SK-N-SH (cell line): ENCODE measurements at regions not wholly inside any gene's neighbourhood (a gene's known extent, or its start where the extent isn't known, plus 50 kb on each side); places are given as distances from the start of the nearest gene placed in this dataset.

Experiments used
- CTCF ChIA-PET: fragments of 300-600, 350-600 bp; formaldehyde crosslinking; extraction: SDS; loops from one replicate; lab custom pipeline; 2021; lab: Yijun Ruan, JAX
- POLR2A ChIA-PET: fragments of 350-600 bp; sonication (Branson Sonifier 250); formaldehyde crosslinking; extraction: SDS; loops from one replicate; lab custom pipeline; 2020; ENCODE audit warnings: antibody characterized with exemption, inconsistent platforms; lab: Yijun Ruan, JAX
- DNase-seq: peaks from one replicate; pipeline ENCODE4 v3.0.0; 2012
- H2AFZ ChIP-seq: fragments of 200-600 bp; sonication (generic); 2 replicates; pipeline ENCODE4 v1.8.1; 2016; ENCODE audit warnings: antibody characterized with exemption, mild to moderate bottlenecking, low read depth
- H3F3A ChIP-seq: fragments of 200-600 bp; sonication (generic); replicated peaks from 2 replicates; pipeline ENCODE3; 2016; ENCODE audit warnings: antibody characterized with exemption, mild to moderate bottlenecking; ENCODE audit not compliant: insufficient read depth
- H3K27ac ChIP-seq, 2 experiments: fragments of 200-500 bp in 1 of 2; fragments of 200-600 bp in 1 of 2; sonication (Bioruptor generic) in 1 of 2; sonication (generic), shearing (Covaris generic) in 1 of 2; 2 replicates each; pipeline versions ENCODE4 v1.5.1 to v1.6.1; 2014 to 2016; ENCODE audit warnings: low read depth in 2 of 2, inconsistent platforms in 1 of 2, low read length in 1 of 2, mild to moderate bottlenecking in 1 of 2, mixed read lengths in 1 of 2
- H3K27me3 ChIP-seq: fragments of 200-600 bp; sonication (generic), shearing (Covaris generic); 2 replicates; pipeline ENCODE4 v1.6.1; 2016; ENCODE audit warnings: mixed run types; ENCODE audit not compliant: insufficient read depth
- H3K36me3 ChIP-seq, 2 experiments: fragments of 200-500 bp in 1 of 2; fragments of 200-600 bp in 1 of 2; sonication (Bioruptor generic) in 1 of 2; sonication (generic) in 1 of 2; replicated peaks in 1 of 2; 2 replicates each; pipeline versions ENCODE3 to v1.5.1; 2014 to 2016; ENCODE audit warnings: low read length in 1 of 2, mild to moderate bottlenecking in 1 of 2; ENCODE audit not compliant: insufficient read depth in 2 of 2, control insufficient read depth in 1 of 2
- H3K4me1 ChIP-seq, 2 experiments: fragments of 200-500 bp in 1 of 2; fragments of 200-600 bp in 1 of 2; sonication (Bioruptor generic) in 1 of 2; sonication (generic), shearing (Covaris generic) in 1 of 2; 2 replicates each; pipeline versions ENCODE4 v1.5.1 to v1.6.1; 2014 to 2016; ENCODE audit warnings: low read depth in 1 of 2, low read length in 1 of 2, mixed run types in 1 of 2; ENCODE audit not compliant: insufficient read depth in 2 of 2, control insufficient read depth in 1 of 2
- H3K4me2 ChIP-seq: fragments of 200-600 bp; sonication (generic), shearing (Covaris generic); 2 replicates; pipeline ENCODE4 v1.6.1; 2017; ENCODE audit warnings: mixed run types
- H3K4me3 ChIP-seq, 2 experiments: fragments of 200-500 bp in 1 of 2; fragments of 200-600 bp in 1 of 2; sonication (Bioruptor generic) in 1 of 2; sonication (generic), shearing (Covaris generic) in 1 of 2; 2 replicates each; pipeline versions ENCODE4 v1.5.1 to v1.8.1; 2014 to 2016; ENCODE audit warnings: low read depth in 2 of 2, inconsistent platforms in 1 of 2, low read length in 1 of 2, mild to moderate bottlenecking in 1 of 2, mixed read lengths in 1 of 2, moderate library complexity in 1 of 2
- H3K79me2 ChIP-seq: fragments of 200-600 bp; sonication (generic); 2 replicates; pipeline ENCODE4 v1.8.1; 2017; ENCODE audit warnings: mild to moderate bottlenecking; ENCODE audit not compliant: insufficient read depth
- H3K9ac ChIP-seq: fragments of 200-600 bp; sonication (generic); 2 replicates; pipeline ENCODE4 v1.6.1; 2017; ENCODE audit warnings: mixed run types
- H3K9me2 ChIP-seq: fragments of 200-600 bp; sonication (generic); 2 replicates; pipeline ENCODE4 v1.6.1; 2017; ENCODE audit warnings: mixed run types
- H3K9me3 ChIP-seq: fragments of 200-600 bp; sonication (generic); 2 replicates; pipeline ENCODE4 v1.6.1; 2017; ENCODE audit warnings: mixed run types, mild to moderate bottlenecking, moderate library complexity
- H4K20me1 ChIP-seq: fragments of 200-600 bp; sonication (generic); 2 replicates; pipeline ENCODE4 v1.6.1; 2017; ENCODE audit warnings: mild to moderate bottlenecking, mixed run types; ENCODE audit not compliant: insufficient read depth
- CTCF ChIP-seq: fragments of 200-600 bp; sonication (generic); IDR thresholded peaks from 2 replicates; pipeline ENCODE4 v1.6.1; 2017; ENCODE audit warnings: antibody characterized with exemption, mild to moderate bottlenecking, moderate library complexity
- EP300 ChIP-seq, 2 experiments: IDR thresholded peaks; 2 replicates each; pipeline versions ENCODE4 v1.4.0 to v1.6.1; 2012; ENCODE audit warnings: borderline replicate concordance in 1 of 2, low read depth in 1 of 2, low read length in 1 of 2
- EZH2phosphoT487 ChIP-seq: fragments of 200-600 bp; sonication (generic); IDR thresholded peaks from 2 replicates; pipeline ENCODE4 v1.6.1; 2017; ENCODE audit warnings: low read depth, mixed run types, mild to moderate bottlenecking, antibody characterized with exemption, moderate library complexity, borderline replicate concordance
- FOSL2 ChIP-seq: IDR thresholded peaks from 2 replicates; pipeline ENCODE4 v1.4.0; 2012; ENCODE audit warnings: low read depth, mild to moderate bottlenecking, moderate library complexity, borderline replicate concordance
- GATA2 ChIP-seq: sonication (generic); formaldehyde crosslinking; IDR thresholded peaks from 2 replicates; pipeline ENCODE4 v1.5.0; 2020; ENCODE audit warnings: mild to moderate bottlenecking, missing genetic modification reagents
- MAX ChIP-seq: IDR thresholded peaks from 2 replicates; pipeline ENCODE4 v1.4.0; 2012; ENCODE audit warnings: low read depth
- MEF2A ChIP-seq: IDR thresholded peaks from 2 replicates; pipeline ENCODE4 v1.4.0; 2012; ENCODE audit warnings: low read depth, borderline replicate concordance
- NFIC ChIP-seq: IDR thresholded peaks from 2 replicates; pipeline ENCODE4 v1.4.0; 2012; ENCODE audit warnings: borderline replicate concordance
- PBX3 ChIP-seq: IDR thresholded peaks from 2 replicates; pipeline ENCODE4; 2012
- POLR2AphosphoS5 ChIP-seq: IDR thresholded peaks from 2 replicates; pipeline ENCODE4 v1.6.1; 2012; ENCODE audit warnings: low read depth, low read length
- RAD21 ChIP-seq: IDR thresholded peaks from 2 replicates; pipeline ENCODE4 v1.6.1; 2012; ENCODE audit warnings: mild to moderate bottlenecking, low read length
- RCOR1 ChIP-seq: fragments of 150-350 bp; IDR thresholded peaks from 2 replicates; pipeline ENCODE4 v1.6.1; 2017; ENCODE audit warnings: antibody characterized with exemption, low read length
- REST ChIP-seq: IDR thresholded peaks from 2 replicates; pipeline ENCODE4 v1.6.1; 2012; ENCODE audit warnings: mild to moderate bottlenecking, low read depth, low read length, moderate library complexity
- RFX5 ChIP-seq: IDR thresholded peaks from 2 replicates; pipeline ENCODE4 v1.6.1; 2012; ENCODE audit warnings: mild to moderate bottlenecking, improper control_type of control experiment, low read length
- RXRA ChIP-seq: IDR thresholded peaks from 2 replicates; pipeline ENCODE4 v1.4.0; 2012; ENCODE audit warnings: low read depth, mild to moderate bottlenecking, borderline replicate concordance
- SIN3A ChIP-seq: IDR thresholded peaks from 2 replicates; pipeline ENCODE4 v1.6.1; 2012; ENCODE audit warnings: low read depth, mild to moderate bottlenecking, low read length, moderate library complexity, borderline replicate concordance
- SMC3 ChIP-seq: IDR thresholded peaks from 2 replicates; pipeline ENCODE4 v1.6.1; 2012; ENCODE audit warnings: low read depth, low read length, improper control_type of control experiment
- ZBTB33 ChIP-seq: IDR thresholded peaks from 2 replicates; pipeline ENCODE4 v1.4.0; 2012; ENCODE audit warnings: low read depth, borderline replicate concordance
- WGBS: methylation state at CpG from one replicate; pipeline ENCODE4 v1.1.6; 2017; ENCODE audit warnings: low lambda C conversion rate; 5-methylcytosine and 5-hydroxymethylcytosine counted together

- Histone ChIP-seq H2AFZ (no peak overlapping the region), H3K4me3 (no peak overlapping the region), H4K20me1 (no peaks in the 10 kb centered on the region), H3K9ac (no peak overlapping the region), H3K9me2 (no peaks in the 10 kb centered on the region), H3K27me3 (no peaks in the 10 kb centered on the region), H3F3A (no peaks in the 10 kb centered on the region), H3K9me3 (peaks cover 4% of the 10 kb centered on the region; the same call in 1 of the 2 replicates), H3K4me2 (no peak overlapping the region), H3K4me1 (no peaks in the 10 kb centered on the region; a peak in 1 of 4 replicates), H3K36me3 (no peaks in the 10 kb centered on the region), H3K79me2 (no peaks in the 10 kb centered on the region), H3K27ac (no peak overlapping the region)
- TF ChIP-seq GATA2 (CRISPR knock-in tag): no peak
- TF ChIP-seq POLR2AphosphoS5: no peak
- TF ChIP-seq RXRA: no peak
- TF ChIP-seq RFX5: no peak
- TF ChIP-seq CTCF: no peak
- no peak for TF ChIP-seq NFIC
- no peak for TF ChIP-seq MEF2A
- no peak for TF ChIP-seq FOSL2
- TF ChIP-seq EP300 (IDR thresholded peaks at IDR 0.05; ENCODE audit: borderline replicate concordance in 1 of 2, low read depth in 1 of 2, low read length in 1 of 2): no peak
- TF ChIP-seq SMC3: no peak
- TF ChIP-seq ZBTB33: no peak
- no peak for TF ChIP-seq REST
- no peak for TF ChIP-seq PBX3
- TF ChIP-seq MAX: no peak
- no peak for TF ChIP-seq RCOR1
- TF ChIP-seq RAD21: no peak
- TF ChIP-seq SIN3A: no peak
- TF ChIP-seq EZH2phosphoT487: no peak
- ChIA-PET POLR2A (no interaction called here), CTCF (interaction anchor here (1.0 kb wide), 1 partner anchor 184 kb away, joined by 3 read pairs; no protein-coding TSS in a partner anchor)
- WGBS: 18% methylated on average over 3 of the region's 3 CpGs
- no peak for DNase-seq
Measured at GRCh38 chr5:5951953-5952352, 426.4 kb downstream of the MED10 start.
